ENCODE measurements at regions not wholly inside any gene's neighbourhood (a gene's known extent, or its start where the extent isn't known, plus 50 kb on each side); places are given as distances from the start of the nearest gene placed in this dataset.

- Histone ChIP-seq H3K4me3 (ENCODE audit: low read length) (no peak overlapping the region), H4K20me1 (ENCODE audit: insufficient read depth, low read length) (no peaks in the 10 kb centered on the region), H3K36me3 (replicated peaks; ENCODE audit: insufficient read depth, low read length) (no peaks in the 10 kb centered on the region), H3F3A (ENCODE audit: insufficient read depth, low read length) (no peaks in the 10 kb centered on the region), H3K9me2 (replicated peaks; ENCODE audit: insufficient read depth, low read length) (no peaks in the 10 kb centered on the region), H3K9ac (ENCODE audit: low read length) (no peak overlapping the region), H3K4me1 (ENCODE audit: low read length) (no peaks in the 10 kb centered on the region), H3K27ac (ENCODE audit: low read length) (no peak overlapping the region), H2AFZ (ENCODE audit: low read length) (no peak overlapping the region), H3K4me2 (ENCODE audit: low read depth, low read length) (no peak overlapping the region), H3K79me2 (ENCODE audit: low read length) (no peaks in the 10 kb centered on the region), H3K9me3 (replicated peaks; ENCODE audit: insufficient read depth, low read length) (no peaks in the 10 kb centered on the region), H3K27me3 (replicated peaks; ENCODE audit: insufficient read depth, low read length) (no peaks in the 10 kb centered on the region)
- no peak for DNase-seq
- TF ChIP-seq CTCF (IDR thresholded peaks at IDR 0.05; ENCODE audit: low read length) (no peak), EZH2 (optimal IDR thresholded peaks at IDR 0.05; ENCODE audit: low read depth, low read length) (no peak), EZH2phosphoT487 (IDR thresholded peaks at IDR 0.05; ENCODE audit: low read length) (no peak)
These were observed 791.9 kb downstream of the TRIB2 start for GRCh38 chr2:13508671-13509070.

DNA sequence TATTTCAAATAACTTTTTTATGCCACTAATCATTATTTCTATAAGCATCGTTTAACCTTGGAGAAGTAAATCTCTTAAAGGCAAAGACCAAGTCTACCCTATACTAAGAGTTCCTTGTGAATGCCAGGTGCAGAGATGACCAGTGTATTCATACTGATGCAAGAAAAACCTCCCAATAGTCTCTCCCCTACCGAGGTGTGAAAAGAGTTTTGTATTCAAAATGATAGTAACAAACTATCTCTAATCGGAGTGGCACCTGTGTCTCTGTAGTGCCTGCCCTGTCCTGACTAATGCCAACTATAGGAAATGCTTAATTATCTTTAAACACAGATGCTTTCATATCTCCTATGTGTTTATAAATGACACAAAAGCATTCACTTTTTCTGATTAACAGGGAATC lies 798.5 kb downstream of the TRIB2 start:
- no peaks in the 10 kb centered on the region for H3F3A ChIP-seq (ENCODE audit: insufficient read depth, low read length)
- H3K27me3 ChIP-seq (replicated peaks; ENCODE audit: insufficient read depth, low read length) = no peaks in the 10 kb centered on the region
- H3K4me1 ChIP-seq (ENCODE audit: low read length) = no peaks in the 10 kb centered on the region
- TF ChIP-seq EZH2 (optimal IDR thresholded peaks at IDR 0.05; ENCODE audit: low read depth, low read length) = no peak
- no peak for TF ChIP-seq EZH2phosphoT487 (IDR thresholded peaks at IDR 0.05; ENCODE audit: low read length)
- TF ChIP-seq CTCF (IDR thresholded peaks at IDR 0.05; ENCODE audit: low read length) = no peak
- no peak overlapping the region for H3K4me2 ChIP-seq (ENCODE audit: low read depth, low read length)
- no peaks in the 10 kb centered on the region for H3K9me2 ChIP-seq (replicated peaks; ENCODE audit: insufficient read depth, low read length)
- no peak overlapping the region for H3K9ac ChIP-seq (ENCODE audit: low read length)
- H3K27ac ChIP-seq (ENCODE audit: low read length) = no peak overlapping the region
- H3K9me3 ChIP-seq (replicated peaks; ENCODE audit: insufficient read depth, low read length) = no peaks in the 10 kb centered on the region
- DNase-seq = no peak
- H3K79me2 ChIP-seq (ENCODE audit: low read length) = no peaks in the 10 kb centered on the region
- H2AFZ ChIP-seq (ENCODE audit: low read length) = no peak overlapping the region
- H3K4me3 ChIP-seq (ENCODE audit: low read length) = no peak overlapping the region
- no peaks in the 10 kb centered on the region for H4K20me1 ChIP-seq (ENCODE audit: insufficient read depth, low read length)
- no peaks in the 10 kb centered on the region for H3K36me3 ChIP-seq (replicated peaks; ENCODE audit: insufficient read depth, low read length)

DNA sequence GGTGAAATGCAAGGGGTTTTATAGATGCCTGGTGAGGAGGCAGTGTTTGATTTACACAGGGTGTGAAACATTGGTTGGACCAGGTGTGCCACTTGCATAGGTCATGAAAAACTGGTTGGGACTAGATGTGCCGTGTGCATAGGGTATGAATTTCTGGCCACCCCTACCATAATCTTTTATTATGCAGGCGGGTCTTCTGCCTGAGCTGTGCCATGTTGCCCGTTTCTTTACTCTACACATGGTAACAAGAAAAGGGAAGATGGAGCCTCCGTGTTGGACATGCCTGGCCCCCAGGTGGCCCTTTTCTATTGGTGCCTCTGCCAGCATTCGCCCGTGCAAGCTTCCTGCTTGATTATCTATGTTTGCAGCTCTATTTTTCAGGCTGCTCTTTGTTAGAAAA lies 805.4 kb downstream of the TRIB2 start:
- Histone ChIP-seq H3K9me3 (replicated peaks; ENCODE audit: insufficient read depth, low read length) (no peaks in the 10 kb centered on the region), H3K4me3 (ENCODE audit: low read length) (peak overlapping the region; percentile 40; the same call in 1 of the 2 replicates), H2AFZ (ENCODE audit: low read length) (no peak overlapping the region)

More for the DNA sequence above, 805.4 kb downstream of the TRIB2 start:
- Histone ChIP-seq H3K9ac (ENCODE audit: low read length) (peak overlapping the region; percentile 78), H4K20me1 (ENCODE audit: insufficient read depth, low read length) (no peaks in the 10 kb centered on the region), H3K27ac (ENCODE audit: low read length) (peak overlapping the region; percentile 97), H3K9me2 (replicated peaks; ENCODE audit: insufficient read depth, low read length) (no peaks in the 10 kb centered on the region), H3K79me2 (ENCODE audit: low read length) (0 out of 2 replicates have a peak, but pooled peaks cover 2% of the 10 kb centered on the region), H3F3A (ENCODE audit: insufficient read depth, low read length) (peaks cover 35% of the 10 kb centered on the region), H3K4me1 (ENCODE audit: low read length) (peaks cover 35% of the 10 kb centered on the region), H3K4me2 (ENCODE audit: low read depth, low read length) (peak overlapping the region; percentile 92), H3K36me3 (replicated peaks; ENCODE audit: insufficient read depth, low read length) (no peaks in the 10 kb centered on the region), H3K27me3 (replicated peaks; ENCODE audit: insufficient read depth, low read length) (no peaks in the 10 kb centered on the region)
- DNase-seq = no peak
- TF ChIP-seq EZH2phosphoT487 (IDR thresholded peaks at IDR 0.05; ENCODE audit: low read length) = no peak
- TF ChIP-seq CTCF (IDR thresholded peaks at IDR 0.05; ENCODE audit: low read length) = no peak
- no peak for TF ChIP-seq EZH2 (optimal IDR thresholded peaks at IDR 0.05; ENCODE audit: low read depth, low read length)
